ENCODE measurements at regions not wholly inside any gene's neighbourhood (a gene's known extent, or its start where the extent isn't known, plus 50 kb on each side); places are given as distances from the start of the nearest gene placed in this dataset.

GRCh38 chr2:104043864-104044263, 810.1 kb upstream of the POU3F3 start:
- intact Hi-C loops (cut with DNase I), result no loop called here
- no peaks in the 10 kb centered on the region for H3K36me3 ChIP-seq
- WGBS, 2 donors, result 33 to 38% methylated on average over 8 of the region's 8 CpGs
- no peak for TF ChIP-seq CTCF (IDR thresholded peaks at IDR 0.05)
- H3K4me3 ChIP-seq, result no peak overlapping the region
- H3K4me1 ChIP-seq, result no peaks in the 10 kb centered on the region
- no peak overlapping the region for H3K27ac ChIP-seq
- DNase-seq (peak in 1 of 2 donors; percentile 8), ATAC-seq (peak in 4 of 8 donors; percentile 69 to 85 (median 76))
- no peaks in the 10 kb centered on the region for H3K27me3 ChIP-seq
- H3K9me3 ChIP-seq, result no peaks in the 10 kb centered on the region

- Histone ChIP-seq H3K9me3 (no peaks in the 10 kb centered on the region), H3K4me3 (no peak overlapping the region), H3K36me3 (no peaks in the 10 kb centered on the region), H3K4me1 (no peaks in the 10 kb centered on the region), H3K27me3 (no peaks in the 10 kb centered on the region), H3K27ac (no peak overlapping the region)
- no peak for ATAC-seq
- WGBS, 2 donors, result 92 to 95% methylated on average over 5 of the region's 5 CpGs
- DNase-seq, result no peak
- intact Hi-C loops (cut with DNase I), result no loop called here
- no peak for TF ChIP-seq CTCF (IDR thresholded peaks at IDR 0.05)
Observed at GRCh38 chr2:104045071-104045470, 808.8 kb upstream of the POU3F3 start.

GRCh38 chr2:104046466-104046865, 807.4 kb upstream of the POU3F3 start:
- Histone ChIP-seq H3K27me3 (no peaks in the 10 kb centered on the region), H3K4me1 (no peaks in the 10 kb centered on the region), H3K36me3 (no peaks in the 10 kb centered on the region), H3K27ac (no peak overlapping the region), H3K9me3 (no peaks in the 10 kb centered on the region), H3K4me3 (no peak overlapping the region)
- no peak for TF ChIP-seq CTCF (IDR thresholded peaks at IDR 0.05)
- DNase-seq (no peak), ATAC-seq (no peak)
- WGBS, 2 donors, result 67 to 82% methylated on average over 2 of the region's 2 CpGs
- intact Hi-C loops (cut with DNase I), result no loop called here

GRCh38 chr2:104047516-104047915, 806.4 kb upstream of the POU3F3 start:
- H3K27ac ChIP-seq, result no peak overlapping the region
- no peaks in the 10 kb centered on the region for H3K36me3 ChIP-seq
- H3K4me1 ChIP-seq, result no peaks in the 10 kb centered on the region
- no peaks in the 10 kb centered on the region for H3K9me3 ChIP-seq
- WGBS, 2 donors, result 82 to 86% methylated on average over 10 of the region's 10 CpGs
- H3K4me3 ChIP-seq, result no peak overlapping the region
- no peaks in the 10 kb centered on the region for H3K27me3 ChIP-seq
- no peak for DNase-seq
- ATAC-seq, result no peak
- intact Hi-C loops (cut with DNase I), result no loop called here
- TF ChIP-seq CTCF (IDR thresholded peaks at IDR 0.05), result no peak

- H3K36me3 ChIP-seq, result no peaks in the 10 kb centered on the region
- H3K27me3 ChIP-seq, result no peaks in the 10 kb centered on the region
- DNase-seq (no peak), ATAC-seq (no peak)
- H3K27ac ChIP-seq, result no peak overlapping the region
- no peak for TF ChIP-seq CTCF (IDR thresholded peaks at IDR 0.05)
- no peaks in the 10 kb centered on the region for H3K9me3 ChIP-seq
- H3K4me3 ChIP-seq, result no peak overlapping the region
- intact Hi-C loops (cut with DNase I), result no loop called here
- no peaks in the 10 kb centered on the region for H3K4me1 ChIP-seq
- WGBS, 2 donors, result 81 to 84% methylated on average over 4 of the region's 4 CpGs
Observed at GRCh38 chr2:104049438-104049837, 804.5 kb upstream of the POU3F3 start.

All from heart right ventricle (tissue), 16 donors.